SHP77 treated with DMSO at 0.1 percent for 48 hours (cell line): ENCODE measurements at regions not wholly inside any gene's neighbourhood (a gene's known extent, or its start where the extent isn't known, plus 50 kb on each side); places are given as distances from the start of the nearest gene placed in this dataset.
A peak's percentile ranks its signal among the peaks of the same experiment; 100 is the strongest.

ENCODE experiments used
- DNase-seq: peaks from one replicate; lab custom pipeline; 2025; lab: John Stamatoyannopoulos, UW

- no peak for DNase-seq
Observed at GRCh38 chr15:97694456-97694855, 266.0 kb upstream of the ARRDC4 start.

GRCh38 chr15:97703400-97703799, 257.1 kb upstream of the ARRDC4 start:
- no peak for DNase-seq

- DNase-seq: no peak
Observed at GRCh38 chr15:97706059-97706458, 254.4 kb upstream of the ARRDC4 start.

DNA sequence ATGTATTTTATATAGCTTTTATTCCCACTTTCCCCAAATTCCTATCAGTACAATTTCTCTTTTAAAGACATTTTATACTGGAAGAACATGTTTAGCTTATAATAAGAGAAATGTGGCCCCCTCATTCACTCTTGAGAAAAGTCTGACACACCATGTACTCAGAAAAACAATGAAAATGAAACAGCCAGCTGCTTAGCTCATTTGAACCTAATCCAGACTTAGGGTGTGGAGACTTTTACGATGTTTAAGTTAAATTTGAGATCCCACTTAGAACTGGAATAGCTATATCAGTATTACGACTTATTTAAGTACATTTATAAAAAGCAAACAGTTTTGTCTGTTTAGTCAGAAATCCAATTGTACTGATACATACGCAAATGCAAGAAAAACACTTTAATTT, 252.3 kb upstream of the ARRDC4 start:
- no peak for DNase-seq

- no peak for DNase-seq
Observed at GRCh38 chr15:97712530-97712929, 248.0 kb upstream of the ARRDC4 start.

- no peak for DNase-seq
Observed at GRCh38 chr15:97717806-97718205, 242.7 kb upstream of the ARRDC4 start.

DNA sequence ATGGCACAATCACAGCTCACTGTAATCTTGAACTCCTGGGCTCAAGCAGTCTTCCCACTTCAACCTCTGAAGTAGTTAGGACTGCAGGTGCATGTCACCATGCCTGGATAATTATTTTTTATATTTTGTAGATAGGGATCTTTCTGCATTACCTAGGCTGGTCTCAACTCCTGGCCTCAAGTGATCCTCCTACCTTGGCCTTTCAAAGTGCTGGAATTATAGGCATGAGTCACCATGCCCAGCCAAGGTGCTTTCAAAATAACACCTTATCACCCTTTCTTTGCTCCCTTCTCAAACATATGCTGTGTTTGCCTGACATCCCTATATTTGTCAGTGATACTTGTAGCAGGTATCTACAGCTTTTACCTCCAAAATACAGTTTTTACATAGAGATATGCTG, 242.0 kb upstream of the ARRDC4 start:
- DNase-seq: no peak

- no peak for DNase-seq
Observed at GRCh38 chr15:97728791-97729190, 231.7 kb upstream of the ARRDC4 start.

- DNase-seq: no peak
Observed at GRCh38 chr15:97729270-97729669, 231.2 kb upstream of the ARRDC4 start.

- DNase-seq: no peak
Observed at GRCh38 chr15:97730315-97730714, 230.2 kb upstream of the ARRDC4 start.

- DNase-seq: no peak
Observed at GRCh38 chr15:97731859-97732258, 228.6 kb upstream of the ARRDC4 start.

DNA sequence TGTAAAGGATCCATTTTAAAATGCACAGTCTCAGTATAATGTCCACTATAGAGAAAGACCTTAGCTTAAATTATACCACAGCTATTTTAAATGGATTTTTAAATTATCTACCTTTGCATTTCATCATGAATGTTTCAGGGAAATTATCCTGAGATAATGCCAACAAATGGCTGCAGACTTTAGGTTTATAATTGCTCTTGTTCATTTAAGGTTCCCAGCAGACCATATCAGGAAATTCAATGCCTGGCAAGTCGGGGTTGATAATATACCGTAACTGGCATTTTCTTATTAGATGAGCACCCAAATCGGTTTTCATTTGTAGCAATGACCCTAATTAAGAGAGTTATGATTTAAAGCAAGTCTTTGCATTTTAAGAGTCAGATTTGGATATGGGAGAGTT, 227.1 kb upstream of the ARRDC4 start:
- no peak for DNase-seq

DNA sequence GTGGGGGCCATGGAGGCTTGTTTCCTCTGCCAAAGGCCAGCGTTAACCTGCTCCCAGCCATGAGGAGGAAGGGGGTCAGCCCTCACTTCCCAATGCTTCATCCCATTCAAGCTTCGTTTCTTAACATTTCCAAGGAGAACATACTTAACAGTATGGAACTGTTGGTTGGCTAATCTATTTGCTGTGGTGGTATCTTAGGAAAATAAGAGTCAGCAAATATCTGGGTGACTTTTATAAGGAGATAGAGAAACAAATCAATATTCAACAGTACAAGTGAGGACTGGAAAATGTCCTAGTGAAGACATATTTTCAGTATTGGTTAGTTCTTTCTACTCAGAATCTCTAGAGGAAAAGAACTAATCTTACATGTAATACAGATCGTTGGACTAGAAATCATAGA, 223.8 kb upstream of the ARRDC4 start:
- no peak for DNase-seq

- DNase-seq: peak; percentile 15
Observed at GRCh38 chr15:97745481-97746071, 214.9 kb upstream of the ARRDC4 start.

DNA sequence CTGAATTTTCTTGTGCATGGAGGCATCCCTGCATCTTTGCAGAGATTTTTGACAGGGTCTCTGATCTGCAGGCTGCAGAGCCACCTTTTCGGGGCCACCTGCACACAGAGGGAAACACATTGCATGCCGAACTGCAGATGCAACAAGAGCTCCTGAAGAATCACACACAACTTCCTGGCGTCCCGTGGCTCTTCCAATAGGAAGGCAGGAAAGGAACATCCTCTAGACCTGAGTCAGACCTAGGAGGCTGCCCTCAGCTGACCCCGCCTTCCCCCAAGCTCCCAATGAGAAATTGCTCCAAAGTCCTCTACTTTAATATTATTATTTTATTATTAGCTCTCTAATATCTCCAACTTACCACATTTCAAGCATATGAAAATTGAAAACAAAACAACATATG, 213.2 kb upstream of the ARRDC4 start:
- DNase-seq: no peak

DNA sequence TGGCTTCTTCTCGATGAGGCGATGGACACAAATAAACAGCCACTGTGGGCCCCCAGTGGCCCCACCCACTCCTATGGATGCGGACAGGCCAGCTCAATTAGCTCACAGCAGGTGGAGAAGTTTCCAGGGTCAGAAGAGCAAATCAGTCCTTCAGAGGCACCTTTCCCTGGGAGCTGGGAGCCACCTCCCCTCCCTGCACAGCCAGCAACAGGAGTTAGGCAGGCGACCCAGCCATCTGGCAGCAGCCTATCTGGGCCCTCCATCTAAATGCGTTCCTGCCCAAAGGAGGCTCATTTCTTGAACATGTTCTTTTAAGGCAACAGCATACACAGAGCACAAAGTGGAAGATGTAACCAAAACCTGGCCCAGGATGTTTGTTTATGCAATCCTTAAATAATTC, 211.9 kb upstream of the ARRDC4 start:
- no peak for DNase-seq

DNA sequence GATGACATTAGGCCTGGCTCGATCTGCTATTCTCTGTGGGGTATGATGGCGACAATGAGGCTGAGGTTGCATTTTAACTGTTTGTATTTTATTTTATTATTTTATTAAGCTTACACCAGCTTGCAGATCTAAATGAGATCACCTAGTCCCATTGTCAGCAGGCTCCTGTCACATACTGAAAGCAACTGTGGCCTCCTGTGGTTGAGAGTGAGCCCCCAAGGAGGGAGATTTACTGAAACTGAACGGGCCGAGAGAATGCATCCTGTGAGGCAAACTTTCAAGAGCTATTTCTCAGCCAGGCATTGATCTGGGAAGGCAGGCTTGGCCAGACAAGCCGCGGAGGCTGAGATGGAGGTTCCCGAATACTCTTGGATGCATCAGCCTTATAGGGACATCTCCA, 210.4 kb upstream of the ARRDC4 start:
- no peak for DNase-seq

GRCh38 chr15:97755726-97756125, 204.8 kb upstream of the ARRDC4 start:
- DNase-seq: no peak

- no peak for DNase-seq
Observed at GRCh38 chr15:97759363-97759762, 201.1 kb upstream of the ARRDC4 start.

DNA sequence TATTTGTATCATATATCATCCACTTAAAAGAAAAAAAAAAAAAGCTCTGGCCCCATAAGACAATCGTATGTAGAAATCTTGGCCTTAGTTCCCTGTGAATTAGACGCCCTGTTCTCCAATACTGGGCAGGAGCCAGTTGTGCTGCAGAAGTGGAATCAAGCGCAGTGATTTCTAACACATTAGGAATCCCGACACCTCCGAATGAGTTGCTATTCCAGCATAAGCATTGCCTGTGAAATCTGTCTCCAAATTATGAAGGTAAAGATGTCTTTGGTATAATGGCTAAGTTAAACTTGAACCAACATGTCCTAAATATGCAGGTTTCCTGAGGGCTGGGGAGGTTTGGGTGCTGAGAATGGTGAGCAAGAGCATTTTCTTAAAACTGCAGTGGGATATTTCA, 199.4 kb upstream of the ARRDC4 start:
- DNase-seq: no peak

- DNase-seq: no peak
Observed at GRCh38 chr15:97783240-97783639, 177.3 kb upstream of the ARRDC4 start.

GRCh38 chr15:97786741-97787140, 173.8 kb upstream of the ARRDC4 start:
- no peak for DNase-seq

DNA sequence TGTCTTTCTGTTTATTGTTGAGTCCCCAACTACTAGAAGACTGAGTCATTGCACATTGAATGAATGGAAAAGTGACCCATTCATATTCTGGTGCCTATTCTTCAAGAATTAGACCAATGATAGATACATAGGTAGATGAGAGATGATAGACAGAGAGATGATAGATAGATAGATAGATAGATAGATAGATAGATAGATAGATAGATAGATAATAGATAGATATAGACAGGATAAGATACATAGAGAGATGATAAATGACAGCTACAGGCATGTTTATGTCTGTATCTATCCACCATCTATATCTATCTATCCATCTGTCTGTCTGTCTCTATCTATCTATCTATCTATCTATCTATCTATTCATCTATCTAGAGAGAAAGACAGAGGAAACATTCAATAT, 170.3 kb upstream of the ARRDC4 start:
- no peak for DNase-seq

DNA sequence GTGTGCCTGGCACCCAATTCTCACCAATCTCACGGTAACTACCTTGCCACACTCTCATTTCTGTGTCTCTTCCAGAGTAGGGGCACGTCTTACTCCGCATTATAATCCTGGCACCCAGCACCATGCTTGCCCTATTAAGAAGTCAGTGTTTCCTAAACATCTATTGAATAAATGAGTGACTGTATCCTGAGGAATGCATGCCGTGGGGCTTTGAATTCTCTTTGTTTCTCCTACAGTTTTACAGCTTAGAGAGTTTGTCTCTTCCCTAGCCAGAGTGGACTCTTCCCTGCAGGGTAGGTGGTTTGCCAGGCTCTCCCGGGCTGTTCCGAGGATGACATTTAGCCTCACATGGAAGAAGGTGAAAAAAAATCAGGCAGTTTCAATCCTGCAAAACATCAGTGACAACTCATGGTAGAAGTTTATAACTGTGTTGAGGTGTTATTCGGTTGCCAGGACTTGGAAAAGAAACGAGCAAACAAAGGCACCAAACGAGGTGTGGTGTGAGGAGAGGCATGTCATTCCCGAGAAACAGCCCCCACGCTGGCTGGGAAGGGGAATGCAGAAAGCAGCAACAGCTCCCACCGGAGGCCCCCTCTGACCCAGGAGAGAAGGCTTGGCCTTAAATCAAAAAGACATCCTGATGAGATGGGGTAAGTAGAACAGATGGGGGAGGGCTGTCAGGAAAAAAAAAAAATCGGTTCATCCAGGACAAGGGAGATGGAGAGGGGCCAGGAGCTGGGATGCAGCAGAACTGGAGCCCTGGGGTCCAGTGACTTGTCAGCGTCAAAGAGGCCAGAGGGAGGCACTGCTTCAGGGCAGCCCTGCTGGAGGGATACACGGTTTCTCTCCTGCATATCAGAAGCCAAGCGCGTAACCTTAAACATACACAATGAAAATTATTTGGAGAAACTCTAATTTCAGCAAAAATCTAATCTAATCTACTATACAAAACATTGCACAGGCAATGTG, 168.4 kb upstream of the ARRDC4 start:
- DNase-seq: no peak
